Endothelial cell of umbilical vein (primary cell): ENCODE measurements at regions not wholly inside any gene's neighbourhood (a gene's known extent, or its start where the extent isn't known, plus 50 kb on each side); places are given as distances from the start of the nearest gene placed in this dataset.

Experiments
- EZH2 ChIP-seq: IDR thresholded peaks from 2 replicates; pipeline ENCODE4 v1.6.1; 2012; ENCODE audit warnings: borderline replicate concordance, low read depth, mild to moderate bottlenecking, moderate library complexity, low read length, inconsistent platforms; ENCODE audit not compliant: severe bottlenecking
- FOS ChIP-seq: IDR thresholded peaks from 2 replicates; pipeline ENCODE4 v1.6.1; 2011; ENCODE audit warnings: mild to moderate bottlenecking, low read length, moderate library complexity, borderline replicate concordance; ENCODE audit not compliant: insufficient read depth
- MYC ChIP-seq: IDR thresholded peaks from one replicate; pipeline ENCODE4 v1.6.1; 2011; ENCODE audit warnings: mild to moderate bottlenecking, low read depth, low read length
- POLR2A ChIP-seq: IDR thresholded peaks from 2 replicates; pipeline ENCODE4 v1.6.1; 2012; ENCODE audit warnings: low read depth, mild to moderate bottlenecking, control low read depth, low read length
- POLR2AphosphoS5 ChIP-seq: IDR thresholded peaks from 2 replicates; pipeline ENCODE4 v1.6.1; 2012; ENCODE audit warnings: low read depth, mild to moderate bottlenecking, control low read depth, low read length, moderate library complexity; ENCODE audit not compliant: insufficient read depth
- TF ChIP-seq, protein P1 (sequence below), 2 donors: IDR thresholded peaks; 1 replicate in 1 of 2; 2 replicates in 1 of 2; pipeline ENCODE4 v1.5.1; 2011; ENCODE audit warnings: low read length in 2 of 2, mild to moderate bottlenecking in 2 of 2, moderate library complexity in 2 of 2, control low read depth in 1 of 2, inconsistent platforms in 1 of 2, low read depth in 1 of 2; ENCODE audit not compliant: insufficient read depth in 1 of 2; ENCODE audit errors: extremely low read depth in 1 of 2

GRCh38 chr15:47292638-47293190, 424.6 kb upstream of the SEMA6D start:
- TF ChIP-seq, protein P1, sequence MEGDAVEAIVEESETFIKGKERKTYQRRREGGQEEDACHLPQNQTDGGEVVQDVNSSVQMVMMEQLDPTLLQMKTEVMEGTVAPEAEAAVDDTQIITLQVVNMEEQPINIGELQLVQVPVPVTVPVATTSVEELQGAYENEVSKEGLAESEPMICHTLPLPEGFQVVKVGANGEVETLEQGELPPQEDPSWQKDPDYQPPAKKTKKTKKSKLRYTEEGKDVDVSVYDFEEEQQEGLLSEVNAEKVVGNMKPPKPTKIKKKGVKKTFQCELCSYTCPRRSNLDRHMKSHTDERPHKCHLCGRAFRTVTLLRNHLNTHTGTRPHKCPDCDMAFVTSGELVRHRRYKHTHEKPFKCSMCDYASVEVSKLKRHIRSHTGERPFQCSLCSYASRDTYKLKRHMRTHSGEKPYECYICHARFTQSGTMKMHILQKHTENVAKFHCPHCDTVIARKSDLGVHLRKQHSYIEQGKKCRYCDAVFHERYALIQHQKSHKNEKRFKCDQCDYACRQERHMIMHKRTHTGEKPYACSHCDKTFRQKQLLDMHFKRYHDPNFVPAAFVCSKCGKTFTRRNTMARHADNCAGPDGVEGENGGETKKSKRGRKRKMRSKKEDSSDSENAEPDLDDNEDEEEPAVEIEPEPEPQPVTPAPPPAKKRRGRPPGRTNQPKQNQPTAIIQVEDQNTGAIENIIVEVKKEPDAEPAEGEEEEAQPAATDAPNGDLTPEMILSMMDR (IDR thresholded peaks at IDR 0.05; ENCODE audit: extremely low read depth in 1 of 2, insufficient read depth in 1 of 2, low read depth in 1 of 2, low read length in 2 of 2) = no peak
- TF ChIP-seq POLR2AphosphoS5 (no peak), MYC (no peak), EZH2 (no peak), POLR2A (no peak), FOS (no peak)
